Panc1 (cell line): ENCODE measurements at regions not wholly inside any gene's neighbourhood (a gene's known extent, or its start where the extent isn't known, plus 50 kb on each side); places are given as distances from the start of the nearest gene placed in this dataset.

ENCODE experiments used
- POLR2AphosphoS5 ChIP-seq: IDR thresholded peaks from 2 replicates; pipeline ENCODE4 v1.6.1; 2012; ENCODE audit warnings: mild to moderate bottlenecking, low read depth, low read length, moderate library complexity
- TF ChIP-seq, protein P1 (sequence below): fragments of 450-650 bp; IDR thresholded peaks from 2 replicates; pipeline ENCODE4 v1.5.1; 2017; ENCODE audit warnings: mild to moderate bottlenecking
- TF ChIP-seq, protein P2 (sequence below), 2 experiments: IDR thresholded peaks; 2 replicates each; pipeline ENCODE4 v1.6.1; 2011 to 2012; ENCODE audit warnings: low read depth in 2 of 2, control low read depth in 1 of 2, low read length in 1 of 2, mild to moderate bottlenecking in 1 of 2, moderate library complexity in 1 of 2; ENCODE audit not compliant: insufficient read depth in 1 of 2

GRCh38 chr6:165181951-165182414 lies 127.4 kb downstream of the C6orf118 start:
- TF ChIP-seq, protein P1, sequence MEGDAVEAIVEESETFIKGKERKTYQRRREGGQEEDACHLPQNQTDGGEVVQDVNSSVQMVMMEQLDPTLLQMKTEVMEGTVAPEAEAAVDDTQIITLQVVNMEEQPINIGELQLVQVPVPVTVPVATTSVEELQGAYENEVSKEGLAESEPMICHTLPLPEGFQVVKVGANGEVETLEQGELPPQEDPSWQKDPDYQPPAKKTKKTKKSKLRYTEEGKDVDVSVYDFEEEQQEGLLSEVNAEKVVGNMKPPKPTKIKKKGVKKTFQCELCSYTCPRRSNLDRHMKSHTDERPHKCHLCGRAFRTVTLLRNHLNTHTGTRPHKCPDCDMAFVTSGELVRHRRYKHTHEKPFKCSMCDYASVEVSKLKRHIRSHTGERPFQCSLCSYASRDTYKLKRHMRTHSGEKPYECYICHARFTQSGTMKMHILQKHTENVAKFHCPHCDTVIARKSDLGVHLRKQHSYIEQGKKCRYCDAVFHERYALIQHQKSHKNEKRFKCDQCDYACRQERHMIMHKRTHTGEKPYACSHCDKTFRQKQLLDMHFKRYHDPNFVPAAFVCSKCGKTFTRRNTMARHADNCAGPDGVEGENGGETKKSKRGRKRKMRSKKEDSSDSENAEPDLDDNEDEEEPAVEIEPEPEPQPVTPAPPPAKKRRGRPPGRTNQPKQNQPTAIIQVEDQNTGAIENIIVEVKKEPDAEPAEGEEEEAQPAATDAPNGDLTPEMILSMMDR = no peak
- TF ChIP-seq, protein P2, sequence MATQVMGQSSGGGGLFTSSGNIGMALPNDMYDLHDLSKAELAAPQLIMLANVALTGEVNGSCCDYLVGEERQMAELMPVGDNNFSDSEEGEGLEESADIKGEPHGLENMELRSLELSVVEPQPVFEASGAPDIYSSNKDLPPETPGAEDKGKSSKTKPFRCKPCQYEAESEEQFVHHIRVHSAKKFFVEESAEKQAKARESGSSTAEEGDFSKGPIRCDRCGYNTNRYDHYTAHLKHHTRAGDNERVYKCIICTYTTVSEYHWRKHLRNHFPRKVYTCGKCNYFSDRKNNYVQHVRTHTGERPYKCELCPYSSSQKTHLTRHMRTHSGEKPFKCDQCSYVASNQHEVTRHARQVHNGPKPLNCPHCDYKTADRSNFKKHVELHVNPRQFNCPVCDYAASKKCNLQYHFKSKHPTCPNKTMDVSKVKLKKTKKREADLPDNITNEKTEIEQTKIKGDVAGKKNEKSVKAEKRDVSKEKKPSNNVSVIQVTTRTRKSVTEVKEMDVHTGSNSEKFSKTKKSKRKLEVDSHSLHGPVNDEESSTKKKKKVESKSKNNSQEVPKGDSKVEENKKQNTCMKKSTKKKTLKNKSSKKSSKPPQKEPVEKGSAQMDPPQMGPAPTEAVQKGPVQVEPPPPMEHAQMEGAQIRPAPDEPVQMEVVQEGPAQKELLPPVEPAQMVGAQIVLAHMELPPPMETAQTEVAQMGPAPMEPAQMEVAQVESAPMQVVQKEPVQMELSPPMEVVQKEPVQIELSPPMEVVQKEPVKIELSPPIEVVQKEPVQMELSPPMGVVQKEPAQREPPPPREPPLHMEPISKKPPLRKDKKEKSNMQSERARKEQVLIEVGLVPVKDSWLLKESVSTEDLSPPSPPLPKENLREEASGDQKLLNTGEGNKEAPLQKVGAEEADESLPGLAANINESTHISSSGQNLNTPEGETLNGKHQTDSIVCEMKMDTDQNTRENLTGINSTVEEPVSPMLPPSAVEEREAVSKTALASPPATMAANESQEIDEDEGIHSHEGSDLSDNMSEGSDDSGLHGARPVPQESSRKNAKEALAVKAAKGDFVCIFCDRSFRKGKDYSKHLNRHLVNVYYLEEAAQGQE (IDR thresholded peaks at IDR 0.05; ENCODE audit: insufficient read depth in 1 of 2, low read depth in 2 of 2, low read length in 1 of 2) = no peak
- TF ChIP-seq POLR2AphosphoS5 = no peak
